ELR (cell line): ENCODE measurements at regions not wholly inside any gene's neighbourhood (a gene's known extent, or its start where the extent isn't known, plus 50 kb on each side); places are given as distances from the start of the nearest gene placed in this dataset.
"Not testable (repeated sequence)": the region's sequence is repeated elsewhere in the genome, so short reads cannot be mapped to it uniquely, and the experiment has no call there.

ENCODE experiments used
- DNase-seq: peaks from one replicate; pipeline ENCODE4 v3.0.0-alpha.2; 2015; ENCODE audit warnings: low read depth

GRCh38 chr2:167792126-167792525, 455.3 kb downstream of the STK39 start:
- no peak for DNase-seq

- DNase-seq, result no peak
These were observed 456.5 kb downstream of the STK39 start for GRCh38 chr2:167790781-167791450.

DNA sequence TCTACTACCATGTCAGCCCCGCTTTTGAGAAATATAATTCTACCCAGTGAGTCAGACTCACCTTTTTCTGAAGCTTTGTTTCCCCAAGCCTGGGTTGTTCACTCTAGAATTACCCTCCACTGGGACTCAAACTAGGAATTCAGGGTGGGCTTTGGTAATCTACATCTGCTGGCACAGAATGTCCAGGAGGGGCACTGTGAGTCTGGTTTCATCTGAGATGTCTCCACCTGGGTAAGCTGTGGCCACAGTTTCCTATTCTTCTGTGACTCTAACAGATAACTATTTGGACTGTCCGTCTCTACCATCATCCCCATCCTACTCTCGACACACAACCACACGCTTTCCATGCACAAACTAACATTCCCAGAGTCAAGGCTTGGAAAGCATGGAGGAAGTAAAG, 457.2 kb downstream of the STK39 start:
- DNase-seq, result no peak

DNA sequence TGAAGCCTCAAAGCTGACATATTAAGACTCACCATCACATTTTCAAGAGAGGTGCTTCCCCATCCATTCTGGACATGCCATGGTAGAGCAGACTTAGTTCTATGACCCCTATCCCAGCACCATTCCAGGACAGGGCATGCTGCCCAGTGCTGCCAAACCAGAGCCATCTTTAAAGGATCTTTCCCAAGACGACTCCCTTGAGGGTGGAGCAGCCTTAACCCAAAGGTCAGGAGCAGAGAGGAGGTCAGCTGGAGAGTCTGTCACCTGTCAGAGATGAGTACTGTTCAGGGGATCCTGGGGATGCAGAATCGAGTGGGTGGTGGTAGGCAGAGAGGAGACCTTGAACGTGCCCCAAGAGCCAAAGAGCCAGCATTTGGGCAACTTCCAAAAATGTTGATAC, 459.8 kb downstream of the STK39 start:
- no peak for DNase-seq

DNA sequence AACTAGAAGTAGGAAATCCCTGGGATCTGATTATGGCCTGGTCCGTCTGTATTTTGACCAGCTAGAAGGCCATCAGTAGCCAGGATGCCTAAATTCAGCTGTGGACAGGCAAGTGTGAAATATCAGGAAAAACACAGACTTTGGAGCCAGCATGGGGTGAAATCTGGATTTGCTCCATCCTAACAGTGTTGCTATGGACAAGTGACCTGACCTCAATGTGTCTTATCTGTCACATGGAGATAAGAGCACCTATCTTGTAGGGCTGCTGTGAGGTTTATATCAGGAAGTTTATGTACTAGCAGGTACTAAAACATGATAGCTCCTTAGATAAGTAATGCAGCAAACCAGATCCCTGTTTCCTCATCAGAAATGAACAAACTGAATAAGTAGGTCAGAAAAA, 460.4 kb downstream of the STK39 start:
- DNase-seq, result no peak

DNA sequence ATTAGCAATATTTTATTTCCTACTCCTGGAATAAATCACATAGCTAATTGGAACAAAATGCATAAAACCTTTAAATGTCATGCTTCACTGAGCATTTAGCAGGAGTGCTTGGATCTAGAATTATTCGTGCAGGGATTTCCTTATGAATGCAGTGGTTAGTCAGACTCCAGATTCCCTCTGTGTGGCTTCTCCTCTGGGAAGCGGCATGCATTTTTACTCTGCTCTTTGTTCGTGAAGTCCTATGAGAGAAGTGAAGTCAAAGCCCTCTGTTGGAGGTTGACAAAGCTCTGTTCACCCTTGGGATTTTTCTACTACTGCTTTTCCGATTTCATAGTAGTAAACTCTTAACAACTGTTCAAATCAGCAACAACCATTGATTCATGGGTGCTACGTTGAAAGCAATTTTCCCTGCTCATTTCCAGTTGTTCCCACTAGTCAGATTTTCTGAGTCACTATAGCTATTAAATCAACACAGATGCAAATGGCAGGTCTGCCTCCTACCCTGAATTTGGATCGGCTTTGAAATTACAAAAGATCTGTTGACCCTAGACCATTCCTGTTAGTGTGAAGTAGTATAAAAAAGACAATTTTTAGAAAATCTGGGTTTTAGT, 461.7 kb downstream of the STK39 start:
- no peak for DNase-seq

- DNase-seq, result no peak
These were observed 463.3 kb downstream of the STK39 start for GRCh38 chr2:167784084-167784425.

GRCh38 chr2:167783261-167784083, 463.9 kb downstream of the STK39 start:
- peak; percentile 1 for DNase-seq

- not testable (repeated sequence) for DNase-seq
These were observed 465.8 kb downstream of the STK39 start for GRCh38 chr2:167781629-167782028.

DNA sequence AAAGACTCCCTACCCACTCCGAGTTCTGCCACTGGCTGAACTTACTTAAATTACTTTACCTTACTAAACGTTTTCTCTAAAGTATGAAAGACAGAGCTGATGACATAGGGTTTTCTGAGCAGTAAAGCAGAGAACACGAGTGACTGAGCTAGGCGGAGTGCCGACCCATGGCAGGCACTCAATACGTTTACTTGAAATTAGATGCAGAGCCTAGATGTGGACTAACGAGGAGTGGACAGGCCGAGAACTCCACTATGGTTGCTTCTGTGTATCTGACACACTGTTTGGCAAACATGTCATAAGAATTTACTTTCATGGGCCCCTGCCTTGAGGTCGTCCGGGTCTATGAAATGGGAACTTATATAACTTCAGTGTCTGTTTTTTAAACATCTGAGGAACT, 471.0 kb downstream of the STK39 start:
- DNase-seq, result no peak

DNA sequence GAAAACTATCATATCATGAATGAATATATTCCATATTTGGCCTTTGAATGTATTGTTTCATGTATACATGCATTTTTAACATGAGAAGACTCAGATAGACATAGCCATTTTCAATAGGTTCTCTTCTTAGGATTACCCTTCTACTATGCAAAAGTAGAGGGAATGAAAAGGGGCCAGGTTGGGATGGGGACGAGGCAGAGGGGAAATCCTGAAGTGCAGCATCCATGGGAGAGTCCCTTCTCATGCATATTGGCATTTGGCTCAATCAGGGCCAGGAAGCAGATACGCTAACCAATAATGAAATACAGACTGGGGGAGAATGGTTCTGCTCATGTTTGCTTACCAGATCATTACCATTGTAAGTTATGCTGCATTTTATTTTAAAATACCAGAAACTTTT, 475.8 kb downstream of the STK39 start:
- no peak for DNase-seq

DNA sequence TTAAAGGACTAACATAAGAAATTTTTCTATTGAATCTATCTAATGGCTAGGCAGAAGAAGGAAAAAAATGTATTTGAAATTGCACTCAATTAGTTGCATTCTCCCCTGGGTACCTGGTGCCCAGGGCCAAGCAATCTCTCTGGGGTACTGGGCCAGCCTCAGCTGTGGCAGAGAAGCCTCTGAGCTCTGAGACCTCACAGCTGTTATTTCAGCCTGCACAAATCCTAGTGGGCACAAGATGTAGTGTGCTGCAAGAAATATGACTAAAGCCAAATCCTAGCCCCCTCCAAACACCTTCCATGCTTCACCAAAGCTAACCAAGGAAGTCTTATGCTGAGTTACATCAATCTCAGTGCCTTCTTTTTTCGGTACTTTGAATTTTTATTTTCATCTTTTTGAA, 478.4 kb downstream of the STK39 start:
- DNase-seq, result no peak

GRCh38 chr2:167767830-167768229, 479.6 kb downstream of the STK39 start:
- no peak for DNase-seq

DNA sequence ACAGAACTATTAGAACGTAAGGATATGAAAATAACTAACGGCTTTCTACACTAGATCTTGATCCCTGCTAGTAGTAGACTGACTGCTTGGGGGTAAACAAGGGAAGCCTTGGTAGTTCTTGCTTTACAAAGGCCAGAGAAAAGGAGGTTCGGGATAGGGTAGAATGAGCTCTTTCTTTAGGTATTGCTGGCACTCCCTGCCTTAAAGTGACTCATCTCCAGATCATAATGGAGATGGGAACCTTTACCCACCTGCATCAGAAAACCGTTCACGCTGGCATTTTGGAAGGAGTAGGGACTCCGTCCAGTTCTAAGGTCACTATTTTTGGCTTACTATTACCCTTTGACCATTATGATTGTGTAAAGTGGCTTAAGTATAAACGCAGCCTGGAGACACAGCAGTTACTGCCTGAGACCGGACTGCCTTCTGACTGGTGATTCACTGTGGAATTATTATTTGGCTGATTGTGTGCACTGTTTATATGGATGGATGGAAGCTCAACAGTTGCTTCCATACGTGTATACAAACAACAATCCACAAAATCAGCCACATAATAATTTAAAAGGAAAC, 482.5 kb downstream of the STK39 start:
- DNase-seq, result no peak

- DNase-seq, result no peak
These were observed 485.8 kb downstream of the STK39 start for GRCh38 chr2:167761465-167762136.

DNA sequence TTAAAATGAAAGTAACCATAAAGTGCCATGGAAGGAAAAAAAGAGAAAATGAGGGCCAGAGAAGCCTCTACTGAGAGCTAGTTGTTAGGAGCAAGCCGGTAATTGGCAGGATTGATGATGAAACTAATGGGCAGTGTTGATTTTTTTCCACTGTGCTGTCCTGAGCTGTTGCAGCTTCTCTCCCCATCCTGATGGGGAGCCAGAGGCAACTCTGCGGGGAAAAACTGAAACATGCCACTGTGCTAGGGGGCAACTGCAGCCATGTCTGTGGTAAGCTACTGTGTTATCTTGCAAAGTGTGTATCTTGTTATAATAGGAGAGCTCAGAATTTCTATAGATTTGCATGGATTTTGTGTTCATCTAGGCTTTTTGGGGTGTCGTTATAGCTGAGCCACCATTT, 487.9 kb downstream of the STK39 start:
- no peak for DNase-seq

GRCh38 chr2:167758292-167758691, 489.1 kb downstream of the STK39 start:
- DNase-seq, result no peak

DNA sequence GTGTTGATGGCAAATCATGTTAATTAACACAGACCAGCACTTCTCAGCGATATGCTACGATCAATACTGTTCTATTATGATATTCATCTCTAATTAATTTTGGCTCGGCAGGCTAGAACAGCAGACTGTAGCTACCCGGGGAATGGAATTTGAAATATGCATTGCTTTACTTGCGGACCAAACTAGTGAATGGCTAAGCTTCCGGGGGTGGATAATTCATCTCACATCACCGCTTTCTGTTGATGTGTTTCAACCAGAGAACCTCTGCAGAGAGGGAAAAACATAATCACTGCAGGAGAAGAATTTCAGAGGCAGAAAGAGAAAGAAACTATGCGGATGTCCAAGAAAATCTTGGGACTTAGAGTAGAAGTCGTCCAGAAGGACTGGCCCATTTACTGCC, 490.9 kb downstream of the STK39 start:
- DNase-seq, result no peak

GRCh38 chr2:167753142-167753541, 494.3 kb downstream of the STK39 start:
- no peak for DNase-seq

DNA sequence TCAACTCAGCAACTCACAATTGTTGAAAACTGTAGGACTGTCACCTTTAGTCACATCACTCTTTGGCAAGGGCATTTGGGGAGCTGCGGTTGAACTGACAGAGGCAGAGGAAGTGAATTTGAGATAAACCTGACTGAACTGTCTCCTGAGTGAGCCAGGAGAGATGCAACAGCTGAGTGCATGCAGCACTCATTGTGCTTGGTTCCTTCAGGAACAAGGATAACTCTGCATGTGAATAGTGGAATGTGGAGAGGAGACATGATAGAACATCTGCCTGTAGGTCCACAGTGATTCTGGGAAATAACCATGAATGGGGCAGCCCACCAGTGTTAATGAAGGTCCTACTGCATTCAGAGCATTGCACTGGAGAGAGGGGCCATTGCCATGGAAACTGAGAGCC, 494.7 kb downstream of the STK39 start:
- no peak for DNase-seq

GRCh38 chr2:167750675-167751074, 496.7 kb downstream of the STK39 start:
- no peak for DNase-seq

DNA sequence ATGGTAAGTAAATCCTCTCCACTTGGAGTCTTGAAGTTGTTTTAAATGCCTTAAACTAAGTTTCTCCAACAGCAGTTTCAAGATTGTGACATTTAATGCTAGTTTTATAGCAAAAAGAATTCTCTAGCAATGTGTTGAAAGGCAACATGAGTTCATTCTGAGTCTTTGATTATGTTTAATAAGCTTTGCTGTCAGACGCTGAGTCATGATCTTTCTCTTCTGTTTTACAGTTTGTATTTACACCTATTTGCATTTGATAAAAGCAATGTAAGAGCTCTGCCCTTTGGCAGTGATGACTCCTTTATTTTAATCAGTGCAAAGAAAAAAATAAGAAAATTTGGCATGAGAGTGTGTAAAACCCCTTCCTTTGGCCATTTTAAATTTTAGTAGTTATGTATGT, 497.7 kb downstream of the STK39 start:
- no peak for DNase-seq

DNA sequence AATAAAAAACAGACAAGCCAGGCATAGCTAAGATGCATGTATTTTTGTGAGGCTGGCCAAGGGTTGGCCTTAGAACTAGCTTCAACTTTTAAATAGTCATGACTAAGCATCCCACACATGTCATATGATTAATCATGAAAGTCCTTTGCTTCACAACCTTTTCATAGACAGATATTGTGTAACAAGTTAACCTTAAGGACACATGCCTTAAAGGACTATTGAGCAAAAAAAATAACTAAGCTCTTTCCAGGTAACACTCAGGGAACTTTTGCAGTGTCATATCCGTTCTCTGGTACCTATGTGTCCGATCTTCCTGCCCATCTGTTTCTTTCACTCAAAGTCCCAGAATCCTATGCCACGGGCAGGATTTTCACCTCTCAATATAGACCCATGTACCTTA, 498.4 kb downstream of the STK39 start:
- DNase-seq, result peak; percentile 5
